Esophagus muscularis mucosa (tissue), 3 donors: ENCODE measurements at regions not wholly inside any gene's neighbourhood (a gene's known extent, or its start where the extent isn't known, plus 50 kb on each side); places are given as distances from the start of the nearest gene placed in this dataset.

Experiments used
- CTCF ChIP-seq, 3 experiments: fragments of 200-600 bp in 2 of 3; fragments of 450-650 bp in 1 of 3; sonication (generic) in 2 of 3; IDR thresholded peaks; one replicate each; pipeline ENCODE4 v1.5.1; 2017 to 2019; ENCODE audit warnings: antibody characterized with exemption in 3 of 3, mild to moderate bottlenecking in 2 of 3, moderate library complexity in 1 of 3
- POLR2AphosphoS5 ChIP-seq, 2 donors: sonication (generic); formaldehyde crosslinking; IDR thresholded peaks; one replicate each; pipeline ENCODE4 v1.6.1; 2017; ENCODE audit warnings: antibody characterized with exemption in 2 of 2

GRCh38 chr11:82556210-82556609 is 177.5 kb downstream of the FAM181B start:
- TF ChIP-seq POLR2AphosphoS5 (IDR thresholded peaks at IDR 0.05) (no peak), CTCF (IDR thresholded peaks at IDR 0.05) (no peak)
